GM12878 (cell line): ENCODE measurements at regions not wholly inside any gene's neighbourhood (a gene's known extent, or its start where the extent isn't known, plus 50 kb on each side); places are given as distances from the start of the nearest gene placed in this dataset.

Source experiments
- ATF3 ChIP-seq: IDR thresholded peaks from 2 replicates; pipeline ENCODE4 v1.6.1; 2011; ENCODE audit warnings: low read depth, mild to moderate bottlenecking, low read length, moderate library complexity, borderline replicate concordance; ENCODE audit errors: extremely low read depth
- CREB1 ChIP-seq: IDR thresholded peaks from 2 replicates; pipeline ENCODE4 v1.6.1; 2012; ENCODE audit warnings: low read depth, mild to moderate bottlenecking, inconsistent platforms
- CREM ChIP-seq: IDR thresholded peaks from 2 replicates; pipeline ENCODE4 v1.6.1; 2014; ENCODE audit warnings: antibody characterized with exemption, low read depth
- CTCF ChIP-seq, 3 experiments: IDR thresholded peaks in 2 of 3; conservative IDR thresholded peaks in 1 of 3; 2 replicates each; pipeline ENCODE4 v1.5.1; 2011; ENCODE audit warnings: low read depth in 3 of 3, low read length in 3 of 3, mild to moderate bottlenecking in 3 of 3, control low read depth in 2 of 3, moderate library complexity in 2 of 3, inconsistent platforms in 1 of 3, mixed read lengths in 1 of 3; ENCODE audit not compliant: control insufficient read depth in 2 of 3, insufficient read depth in 1 of 3; ENCODE audit errors: extremely low read depth in 1 of 3
- EGR1 ChIP-seq, 2 experiments: IDR thresholded peaks; 1 replicate in 1 of 2; 2 replicates in 1 of 2; pipeline ENCODE4 v1.6.1; 2011 to 2012; ENCODE audit warnings: low read depth in 2 of 2, low read length in 2 of 2, borderline replicate concordance in 1 of 2, mild to moderate bottlenecking in 1 of 2, moderate library complexity in 1 of 2
- JUNB ChIP-seq: IDR thresholded peaks from 2 replicates; pipeline ENCODE4 v1.6.1; 2016; ENCODE audit warnings: antibody characterized with exemption, mild to moderate bottlenecking
- MAX ChIP-seq: IDR thresholded peaks from 2 replicates; pipeline ENCODE4 v1.6.1; 2012; ENCODE audit warnings: low read depth, low read length, improper control_type of control experiment
- MXI1 ChIP-seq: fragments of 150-350 bp; IDR thresholded peaks from 2 replicates; pipeline ENCODE4 v1.6.1; 2011; ENCODE audit warnings: low read depth, mild to moderate bottlenecking, inconsistent platforms, low read length, improper control_type of control experiment
- NBN ChIP-seq: fragments of 450-650 bp; IDR thresholded peaks from 2 replicates; pipeline ENCODE4 v1.6.1; 2016
- PML ChIP-seq: IDR thresholded peaks from 2 replicates; pipeline ENCODE4 v1.6.1; 2012; ENCODE audit warnings: low read length, inconsistent platforms
- SREBF2 ChIP-seq: IDR thresholded peaks from 2 replicates; pipeline ENCODE4 v1.6.1; 2012; ENCODE audit warnings: mild to moderate bottlenecking, low read length

GRCh38 chr22:48154169-48154942, 1391.9 kb downstream of the TBC1D22A start:
- TF ChIP-seq SREBF2 (no peak), ATF3 (no peak), MXI1 (no peak), CREB1 (no peak), JUNB (no peak), CREM (no peak), PML (no peak), MAX (no peak), NBN (no peak), CTCF (IDR thresholded peaks at IDR 0.05 in 2 of 3, conservative IDR thresholded peaks at IDR 0.05 in 1 of 3; ENCODE audit: control insufficient read depth in 2 of 3, extremely low read depth in 1 of 3, insufficient read depth in 1 of 3, low read depth in 3 of 3, low read length in 3 of 3) (no peak), EGR1 (IDR thresholded peaks at IDR 0.05; ENCODE audit: borderline replicate concordance in 1 of 2, low read depth in 2 of 2, low read length in 2 of 2) (no peak)
